ENCODE measurements at regions not wholly inside any gene's neighbourhood (a gene's known extent, or its start where the extent isn't known, plus 50 kb on each side); places are given as distances from the start of the nearest gene placed in this dataset.
"Not testable (repeated sequence)": the region's sequence is repeated elsewhere in the genome, so short reads cannot be mapped to it uniquely, and the experiment has no call there.

- H3K4me3 ChIP-seq (ENCODE audit: low read depth, low read length): no peak overlapping the region
Observed at GRCh38 chr3:115409596-115409995, 213.7 kb upstream of the GAP43 start.

GRCh38 chr3:115414610-115415009 is 208.7 kb upstream of the GAP43 start:
- not testable (repeated sequence) for H3K36me3 ChIP-seq (ENCODE audit: control insufficient read depth, insufficient read depth, low read length); H3K9me3 ChIP-seq (ENCODE audit: control insufficient read depth, insufficient read depth, low read depth, low read length); H3K27me3 ChIP-seq (ENCODE audit: control insufficient read depth, insufficient read depth, low read length); H3K4me1 ChIP-seq (ENCODE audit: control insufficient read depth, insufficient read depth, low read length); H3K4me3 ChIP-seq (ENCODE audit: low read depth, low read length); H3K9ac ChIP-seq (ENCODE audit: low read length); H3K27ac ChIP-seq (ENCODE audit: low read depth, low read length)

More at GRCh38 chr3:115409596-115409995, 213.7 kb upstream of the GAP43 start:
- no peaks in the 10 kb centered on the region for H3K9me3 ChIP-seq (ENCODE audit: control insufficient read depth, insufficient read depth, low read depth, low read length)
- no peaks in the 10 kb centered on the region for H3K36me3 ChIP-seq (ENCODE audit: control insufficient read depth, insufficient read depth, low read length)
- H3K4me1 ChIP-seq (ENCODE audit: control insufficient read depth, insufficient read depth, low read length): peaks cover 20% of the 10 kb centered on the region
- H3K9ac ChIP-seq (ENCODE audit: low read length): no peak overlapping the region
- H3K27me3 ChIP-seq (ENCODE audit: control insufficient read depth, insufficient read depth, low read length): no peaks in the 10 kb centered on the region
- H3K27ac ChIP-seq (ENCODE audit: low read depth, low read length): no peak overlapping the region

- Histone ChIP-seq H3K27ac (ENCODE audit: low read depth, low read length) (no peak overlapping the region), H3K9me3 (ENCODE audit: control insufficient read depth, insufficient read depth, low read depth, low read length) (no peaks in the 10 kb centered on the region), H3K4me3 (ENCODE audit: low read depth, low read length) (no peak overlapping the region), H3K27me3 (ENCODE audit: control insufficient read depth, insufficient read depth, low read length) (no peaks in the 10 kb centered on the region), H3K36me3 (ENCODE audit: control insufficient read depth, insufficient read depth, low read length) (no peaks in the 10 kb centered on the region), H3K9ac (ENCODE audit: low read length) (no peak overlapping the region), H3K4me1 (ENCODE audit: control insufficient read depth, insufficient read depth, low read length) (no peaks in the 10 kb centered on the region)
Observed at GRCh38 chr3:115415246-115415996, 207.9 kb upstream of the GAP43 start.

- H3K36me3 ChIP-seq (ENCODE audit: control insufficient read depth, insufficient read depth, low read length): no peaks in the 10 kb centered on the region
- no peaks in the 10 kb centered on the region for H3K27me3 ChIP-seq (ENCODE audit: control insufficient read depth, insufficient read depth, low read length)
- no peak overlapping the region for H3K4me3 ChIP-seq (ENCODE audit: low read depth, low read length)
- H3K4me1 ChIP-seq (ENCODE audit: control insufficient read depth, insufficient read depth, low read length): no peaks in the 10 kb centered on the region
- H3K9me3 ChIP-seq (ENCODE audit: control insufficient read depth, insufficient read depth, low read depth, low read length): no peaks in the 10 kb centered on the region
- H3K9ac ChIP-seq (ENCODE audit: low read length): no peak overlapping the region
- no peak overlapping the region for H3K27ac ChIP-seq (ENCODE audit: low read depth, low read length)
Observed at GRCh38 chr3:115418583-115418982, 204.7 kb upstream of the GAP43 start.

GRCh38 chr3:115420086-115420485 is 203.2 kb upstream of the GAP43 start:
- Histone ChIP-seq H3K27me3 (ENCODE audit: control insufficient read depth, insufficient read depth, low read length) (no peaks in the 10 kb centered on the region), H3K36me3 (ENCODE audit: control insufficient read depth, insufficient read depth, low read length) (no peaks in the 10 kb centered on the region), H3K4me1 (ENCODE audit: control insufficient read depth, insufficient read depth, low read length) (no peaks in the 10 kb centered on the region), H3K9ac (ENCODE audit: low read length) (no peak overlapping the region), H3K9me3 (ENCODE audit: control insufficient read depth, insufficient read depth, low read depth, low read length) (no peaks in the 10 kb centered on the region), H3K4me3 (ENCODE audit: low read depth, low read length) (no peak overlapping the region), H3K27ac (ENCODE audit: low read depth, low read length) (no peak overlapping the region)

GRCh38 chr3:115423170-115423569 is 200.1 kb upstream of the GAP43 start:
- no peak overlapping the region for H3K27ac ChIP-seq (ENCODE audit: low read depth, low read length)
- H3K4me3 ChIP-seq (ENCODE audit: low read depth, low read length): no peak overlapping the region

GRCh38 chr3:115428841-115429240 is 194.5 kb upstream of the GAP43 start:
- H3K9ac ChIP-seq (ENCODE audit: low read length): no peak overlapping the region
- H3K27ac ChIP-seq (ENCODE audit: low read depth, low read length): no peak overlapping the region
- H3K4me1 ChIP-seq (ENCODE audit: control insufficient read depth, insufficient read depth, low read length): no peaks in the 10 kb centered on the region
- H3K9me3 ChIP-seq (ENCODE audit: control insufficient read depth, insufficient read depth, low read depth, low read length): no peaks in the 10 kb centered on the region
- no peaks in the 10 kb centered on the region for H3K27me3 ChIP-seq (ENCODE audit: control insufficient read depth, insufficient read depth, low read length)
- H3K4me3 ChIP-seq (ENCODE audit: low read depth, low read length): no peak overlapping the region
- no peaks in the 10 kb centered on the region for H3K36me3 ChIP-seq (ENCODE audit: control insufficient read depth, insufficient read depth, low read length)

More at GRCh38 chr3:115423170-115423569, 200.1 kb upstream of the GAP43 start:
- Histone ChIP-seq H3K27me3 (ENCODE audit: control insufficient read depth, insufficient read depth, low read length) (no peaks in the 10 kb centered on the region), H3K36me3 (ENCODE audit: control insufficient read depth, insufficient read depth, low read length) (no peaks in the 10 kb centered on the region), H3K9ac (ENCODE audit: low read length) (no peak overlapping the region), H3K4me1 (ENCODE audit: control insufficient read depth, insufficient read depth, low read length) (no peaks in the 10 kb centered on the region), H3K9me3 (ENCODE audit: control insufficient read depth, insufficient read depth, low read depth, low read length) (no peaks in the 10 kb centered on the region)

- H3K9ac ChIP-seq (ENCODE audit: low read length): no peak overlapping the region
- no peak overlapping the region for H3K4me3 ChIP-seq (ENCODE audit: low read depth, low read length)
- peaks cover 12% of the 10 kb centered on the region; the same call in 1 of the 2 replicates for H3K4me1 ChIP-seq (ENCODE audit: control insufficient read depth, insufficient read depth, low read length)
- H3K27me3 ChIP-seq (ENCODE audit: control insufficient read depth, insufficient read depth, low read length): no peaks in the 10 kb centered on the region
- no peaks in the 10 kb centered on the region for H3K9me3 ChIP-seq (ENCODE audit: control insufficient read depth, insufficient read depth, low read depth, low read length)
- no peak overlapping the region for H3K27ac ChIP-seq (ENCODE audit: low read depth, low read length)
- no peaks in the 10 kb centered on the region for H3K36me3 ChIP-seq (ENCODE audit: control insufficient read depth, insufficient read depth, low read length)
Observed at GRCh38 chr3:115436767-115437301, 186.5 kb upstream of the GAP43 start.

GRCh38 chr3:115438799-115439198 is 184.5 kb upstream of the GAP43 start:
- Histone ChIP-seq H3K9me3 (ENCODE audit: control insufficient read depth, insufficient read depth, low read depth, low read length) (no peaks in the 10 kb centered on the region), H3K36me3 (ENCODE audit: control insufficient read depth, insufficient read depth, low read length) (no peaks in the 10 kb centered on the region), H3K27ac (ENCODE audit: low read depth, low read length) (no peak overlapping the region), H3K9ac (ENCODE audit: low read length) (no peak overlapping the region), H3K27me3 (ENCODE audit: control insufficient read depth, insufficient read depth, low read length) (no peaks in the 10 kb centered on the region), H3K4me3 (ENCODE audit: low read depth, low read length) (no peak overlapping the region), H3K4me1 (ENCODE audit: control insufficient read depth, insufficient read depth, low read length) (peaks cover 12% of the 10 kb centered on the region; the same call in 1 of the 2 replicates)

- no peaks in the 10 kb centered on the region for H3K36me3 ChIP-seq (ENCODE audit: control insufficient read depth, insufficient read depth, low read length)
- no peaks in the 10 kb centered on the region for H3K27me3 ChIP-seq (ENCODE audit: control insufficient read depth, insufficient read depth, low read length)
- no peak overlapping the region for H3K27ac ChIP-seq (ENCODE audit: low read depth, low read length)
- H3K9me3 ChIP-seq (ENCODE audit: control insufficient read depth, insufficient read depth, low read depth, low read length): no peaks in the 10 kb centered on the region
- H3K9ac ChIP-seq (ENCODE audit: low read length): no peak overlapping the region
- no peaks in the 10 kb centered on the region for H3K4me1 ChIP-seq (ENCODE audit: control insufficient read depth, insufficient read depth, low read length)
- H3K4me3 ChIP-seq (ENCODE audit: low read depth, low read length): no peak overlapping the region
Observed at GRCh38 chr3:115445559-115445958, 177.8 kb upstream of the GAP43 start.

GRCh38 chr3:115448851-115449250 is 174.5 kb upstream of the GAP43 start:
- Histone ChIP-seq H3K27ac (ENCODE audit: low read depth, low read length) (no peak overlapping the region), H3K4me3 (ENCODE audit: low read depth, low read length) (no peak overlapping the region), H3K27me3 (ENCODE audit: control insufficient read depth, insufficient read depth, low read length) (no peaks in the 10 kb centered on the region), H3K9ac (ENCODE audit: low read length) (no peak overlapping the region), H3K4me1 (ENCODE audit: control insufficient read depth, insufficient read depth, low read length) (peaks cover 4% of the 10 kb centered on the region; the same call in 1 of the 2 replicates), H3K9me3 (ENCODE audit: control insufficient read depth, insufficient read depth, low read depth, low read length) (no peaks in the 10 kb centered on the region), H3K36me3 (ENCODE audit: control insufficient read depth, insufficient read depth, low read length) (no peaks in the 10 kb centered on the region)
